ENCODE measurements at regions not wholly inside any gene's neighbourhood (a gene's known extent, or its start where the extent isn't known, plus 50 kb on each side); places are given as distances from the start of the nearest gene placed in this dataset.
"Not testable (repeated sequence)": the region's sequence is repeated elsewhere in the genome, so short reads cannot be mapped to it uniquely, and the experiment has no call there.

DNA sequence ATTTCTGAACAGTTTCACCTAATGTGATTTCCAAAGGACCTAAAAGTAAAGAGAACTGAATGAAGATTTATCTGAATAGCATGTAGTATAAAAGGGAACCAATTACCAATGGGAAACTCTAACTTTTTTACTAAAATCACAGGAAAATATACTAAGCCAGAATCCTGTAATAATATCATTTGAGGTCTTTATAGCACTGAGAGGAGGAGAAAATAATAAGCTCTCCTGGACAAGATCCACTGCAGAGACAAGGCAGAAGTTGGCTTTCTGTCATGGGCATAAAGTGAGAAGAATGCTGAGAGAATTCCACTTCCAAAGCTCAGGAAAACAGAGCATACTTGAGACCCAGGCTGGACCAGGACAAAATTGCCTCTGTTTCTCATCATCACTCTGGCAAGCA, 1131.4 kb downstream of the SORCS1 start:
- no peak overlapping the region for H3K4me3 Mint-ChIP-seq
- H3K27ac Mint-ChIP-seq: no peak overlapping the region
- no peaks in the 10 kb centered on the region for H3K4me1 Mint-ChIP-seq (ENCODE audit: low read depth)
- H3K36me3 Mint-ChIP-seq (ENCODE audit: low read depth): no peaks in the 10 kb centered on the region
- H3K27me3 Mint-ChIP-seq (ENCODE audit: low read depth): no peaks in the 10 kb centered on the region
- H3K9me3 Mint-ChIP-seq: no peaks in the 10 kb centered on the region

DNA sequence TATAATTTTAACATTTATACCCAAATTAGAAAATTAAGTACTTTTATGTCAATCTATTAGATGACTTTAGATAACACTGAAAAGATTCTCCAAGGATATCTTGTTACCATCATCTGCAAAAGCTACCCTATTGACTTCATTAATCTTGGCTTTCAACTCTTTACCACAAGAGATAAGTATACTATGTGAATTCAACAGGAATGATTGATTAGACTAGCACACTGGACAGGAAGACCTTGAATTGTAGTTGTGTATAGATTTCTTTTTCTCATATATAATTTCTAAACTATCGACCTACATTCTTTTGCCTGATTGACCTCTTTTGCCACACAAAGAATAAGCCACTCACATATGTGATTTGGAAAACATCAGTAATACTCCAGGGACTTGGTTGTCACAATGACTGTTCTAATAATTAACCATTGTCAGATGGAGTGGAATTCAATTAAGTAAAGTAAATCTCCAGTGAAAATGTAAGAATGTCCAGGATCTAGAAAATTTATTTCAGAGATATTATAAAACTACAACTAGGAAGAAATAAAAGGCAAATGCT, 1132.0 kb downstream of the SORCS1 start:
- Mint-ChIP-seq H3K27me3 (ENCODE audit: low read depth) (no peaks in the 10 kb centered on the region), H3K4me3 (no peak overlapping the region), H3K9me3 (no peaks in the 10 kb centered on the region), H3K36me3 (ENCODE audit: low read depth) (no peaks in the 10 kb centered on the region), H3K27ac (no peak overlapping the region), H3K4me1 (ENCODE audit: low read depth) (no peaks in the 10 kb centered on the region)

DNA sequence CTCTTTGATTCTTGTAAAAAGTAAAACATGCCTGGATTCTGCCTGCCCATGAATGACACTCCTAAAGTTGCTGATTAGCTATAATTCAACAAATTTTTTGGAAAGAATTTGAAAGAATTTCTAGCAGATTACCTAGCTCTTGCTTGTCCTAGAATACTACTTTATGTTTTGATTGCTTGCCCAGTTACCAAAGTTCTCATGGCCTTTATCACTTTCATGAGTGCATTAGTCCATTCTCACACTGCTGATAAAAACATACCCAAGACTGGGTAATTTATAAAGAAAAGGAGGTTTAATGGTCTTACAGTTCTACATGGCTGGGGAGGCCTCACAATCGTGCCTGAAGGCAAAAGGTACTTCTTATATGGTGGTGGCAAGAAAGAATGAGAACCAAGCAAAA, 1137.3 kb downstream of the SORCS1 start:
- H3K4me1 Mint-ChIP-seq (ENCODE audit: low read depth): no peaks in the 10 kb centered on the region
- H3K36me3 Mint-ChIP-seq (ENCODE audit: low read depth): no peaks in the 10 kb centered on the region
- no peaks in the 10 kb centered on the region for H3K27me3 Mint-ChIP-seq (ENCODE audit: low read depth)
- no peaks in the 10 kb centered on the region for H3K9me3 Mint-ChIP-seq
- H3K4me3 Mint-ChIP-seq: no peak overlapping the region
- H3K27ac Mint-ChIP-seq: no peak overlapping the region

GRCh38 chr10:106025208-106025811, 1139.2 kb downstream of the SORCS1 start:
- no peaks in the 10 kb centered on the region for H3K36me3 Mint-ChIP-seq (ENCODE audit: low read depth)
- no peaks in the 10 kb centered on the region for H3K4me1 Mint-ChIP-seq (ENCODE audit: low read depth)
- no peak overlapping the region for H3K27ac Mint-ChIP-seq
- no peak overlapping the region for H3K4me3 Mint-ChIP-seq
- H3K27me3 Mint-ChIP-seq (ENCODE audit: low read depth): no peaks in the 10 kb centered on the region
- no peaks in the 10 kb centered on the region for H3K9me3 Mint-ChIP-seq

GRCh38 chr10:106023329-106023728, 1141.2 kb downstream of the SORCS1 start:
- Mint-ChIP-seq H3K4me1 (ENCODE audit: low read depth) (no peaks in the 10 kb centered on the region), H3K4me3 (no peak overlapping the region), H3K9me3 (no peaks in the 10 kb centered on the region), H3K36me3 (ENCODE audit: low read depth) (no peaks in the 10 kb centered on the region), H3K27me3 (ENCODE audit: low read depth) (no peaks in the 10 kb centered on the region), H3K27ac (no peak overlapping the region)

- not testable (repeated sequence) for H3K27me3 Mint-ChIP-seq (ENCODE audit: low read depth); H3K4me3 Mint-ChIP-seq; H3K9me3 Mint-ChIP-seq; H3K36me3 Mint-ChIP-seq (ENCODE audit: low read depth); H3K27ac Mint-ChIP-seq; H3K4me1 Mint-ChIP-seq (ENCODE audit: low read depth)
These were observed 1144.9 kb downstream of the SORCS1 start for GRCh38 chr10:106019559-106019958.

DNA sequence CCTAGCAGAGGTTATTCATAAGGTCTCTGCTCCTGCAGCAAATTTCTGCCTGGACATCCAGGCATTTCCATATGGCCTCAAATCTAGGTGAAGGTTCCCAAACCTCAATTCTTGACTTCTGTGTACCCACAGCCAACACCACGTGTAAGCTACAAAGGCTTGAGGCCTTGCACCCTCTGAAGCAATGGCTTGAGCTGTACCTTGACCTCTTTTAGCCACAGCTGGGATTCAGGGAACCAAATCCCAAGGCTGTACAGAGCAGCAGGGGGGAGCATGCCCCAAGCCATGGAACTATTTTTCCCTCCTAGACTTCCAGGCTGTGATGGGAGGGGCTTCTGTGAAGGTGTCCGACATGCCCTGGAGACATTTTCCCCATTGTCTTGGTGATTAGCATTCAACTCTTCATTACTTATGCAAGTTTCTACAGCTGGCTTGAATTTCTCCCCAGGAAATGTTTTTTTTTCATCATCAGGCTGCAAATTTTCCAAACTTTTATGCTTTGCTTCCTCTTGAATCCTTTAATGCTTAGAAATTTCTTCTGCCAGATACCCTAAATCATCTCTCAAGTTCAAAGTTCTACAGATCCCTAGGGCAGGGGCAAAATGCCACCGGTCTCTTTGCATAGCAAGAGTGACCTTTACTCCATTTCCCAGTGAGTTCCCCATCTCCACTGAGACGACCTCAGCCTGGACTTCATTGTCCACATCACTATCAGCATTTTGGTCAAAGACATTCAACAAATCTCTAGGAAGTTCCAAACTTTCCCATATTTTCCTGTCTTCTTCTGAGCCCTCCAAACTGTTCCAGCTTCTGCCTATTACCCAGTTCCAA, 1148.9 kb downstream of the SORCS1 start:
- H3K9me3 Mint-ChIP-seq: peaks cover 11% of the 10 kb centered on the region
- not testable (repeated sequence) for H3K4me1 Mint-ChIP-seq (ENCODE audit: low read depth); H3K4me3 Mint-ChIP-seq; H3K27me3 Mint-ChIP-seq (ENCODE audit: low read depth); H3K27ac Mint-ChIP-seq; H3K36me3 Mint-ChIP-seq (ENCODE audit: low read depth)

DNA sequence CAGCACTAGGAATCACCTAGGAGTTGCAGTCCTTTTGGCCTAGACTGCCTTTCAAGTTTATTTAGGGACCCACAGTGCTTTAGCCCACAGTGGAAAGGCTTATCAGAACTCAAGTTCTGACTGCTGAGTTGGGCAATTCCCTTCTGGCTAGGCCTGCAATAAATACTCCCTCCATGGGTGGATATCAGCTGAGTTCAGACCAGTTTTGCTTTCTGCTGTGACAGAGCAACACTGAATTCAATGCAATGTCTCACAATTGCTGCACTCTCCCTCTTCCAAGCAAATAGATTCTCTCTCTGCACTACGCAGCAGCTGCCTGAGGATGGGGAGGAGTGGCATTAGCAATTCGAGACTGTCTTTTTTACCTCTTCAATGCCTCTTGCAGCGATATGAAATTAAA, 1153.3 kb downstream of the SORCS1 start:
- no peak overlapping the region for H3K4me3 Mint-ChIP-seq
- H3K9me3 Mint-ChIP-seq: peaks cover 10% of the 10 kb centered on the region
- H3K27me3 Mint-ChIP-seq (ENCODE audit: low read depth): no peaks in the 10 kb centered on the region
- no peaks in the 10 kb centered on the region for H3K4me1 Mint-ChIP-seq (ENCODE audit: low read depth)
- no peak overlapping the region for H3K27ac Mint-ChIP-seq
- no peaks in the 10 kb centered on the region for H3K36me3 Mint-ChIP-seq (ENCODE audit: low read depth)

- H3K9me3 Mint-ChIP-seq: no peaks in the 10 kb centered on the region
- no peaks in the 10 kb centered on the region for H3K36me3 Mint-ChIP-seq (ENCODE audit: low read depth)
- H3K4me1 Mint-ChIP-seq (ENCODE audit: low read depth): no peaks in the 10 kb centered on the region
- H3K27me3 Mint-ChIP-seq (ENCODE audit: low read depth): no peaks in the 10 kb centered on the region
- no peak overlapping the region for H3K4me3 Mint-ChIP-seq
- no peak overlapping the region for H3K27ac Mint-ChIP-seq
These were observed 1163.8 kb downstream of the SORCS1 start for GRCh38 chr10:106000721-106001120.

GRCh38 chr10:105993609-105994008, 1170.9 kb downstream of the SORCS1 start:
- H3K4me1 Mint-ChIP-seq (ENCODE audit: low read depth): no peaks in the 10 kb centered on the region
- H3K9me3 Mint-ChIP-seq: no peaks in the 10 kb centered on the region
- no peak overlapping the region for H3K27ac Mint-ChIP-seq
- no peak overlapping the region for H3K4me3 Mint-ChIP-seq
- H3K27me3 Mint-ChIP-seq (ENCODE audit: low read depth): no peaks in the 10 kb centered on the region
- H3K36me3 Mint-ChIP-seq (ENCODE audit: low read depth): no peaks in the 10 kb centered on the region

DNA sequence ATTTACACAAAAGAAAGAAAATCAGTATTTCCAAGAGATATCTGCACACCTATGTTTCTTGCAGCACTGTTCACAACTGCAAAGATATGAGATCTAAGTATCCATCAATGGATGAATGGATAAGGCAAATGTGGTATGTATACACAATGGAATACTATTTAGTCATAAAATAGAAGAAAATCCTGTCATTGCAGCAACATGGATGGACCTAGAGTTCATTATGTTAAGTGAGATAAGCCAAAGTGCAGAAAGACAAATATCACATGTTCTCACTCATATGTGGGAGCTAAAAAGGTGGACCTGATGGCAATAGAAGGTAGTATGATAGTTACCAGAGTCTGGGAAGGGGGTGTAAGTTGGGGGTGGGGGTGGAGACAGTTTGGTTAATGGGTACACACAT, 1171.6 kb downstream of the SORCS1 start:
- no peaks in the 10 kb centered on the region for H3K27me3 Mint-ChIP-seq (ENCODE audit: low read depth)
- H3K27ac Mint-ChIP-seq: no peak overlapping the region
- H3K9me3 Mint-ChIP-seq: no peaks in the 10 kb centered on the region
- no peak overlapping the region for H3K4me3 Mint-ChIP-seq
- H3K4me1 Mint-ChIP-seq (ENCODE audit: low read depth): no peaks in the 10 kb centered on the region
- no peaks in the 10 kb centered on the region for H3K36me3 Mint-ChIP-seq (ENCODE audit: low read depth)

DNA sequence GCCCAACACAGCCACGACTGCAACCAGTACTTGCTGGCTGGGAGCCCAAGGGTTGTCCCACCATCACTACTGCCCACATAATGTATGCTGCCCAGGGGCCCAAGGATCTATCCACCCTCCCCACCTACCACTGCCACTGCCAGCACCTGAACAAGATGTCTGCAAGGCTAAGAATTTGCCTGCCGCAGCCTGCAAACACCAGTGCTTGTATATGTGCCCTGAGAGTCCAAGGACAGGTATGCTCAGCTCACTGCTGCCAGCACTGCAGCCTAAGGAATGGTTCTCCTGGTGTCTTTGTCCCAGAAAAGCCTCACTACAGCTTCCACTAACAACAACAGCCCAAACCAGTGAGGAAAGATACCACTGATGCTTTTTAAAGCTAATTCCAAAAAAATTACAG, 1174.0 kb downstream of the SORCS1 start:
- Mint-ChIP-seq H3K9me3 (no peaks in the 10 kb centered on the region), H3K27ac (no peak overlapping the region), H3K4me1 (ENCODE audit: low read depth) (no peaks in the 10 kb centered on the region), H3K27me3 (ENCODE audit: low read depth) (no peaks in the 10 kb centered on the region), H3K36me3 (ENCODE audit: low read depth) (no peaks in the 10 kb centered on the region), H3K4me3 (no peak overlapping the region)

GRCh38 chr10:105989995-105990394, 1174.5 kb downstream of the SORCS1 start:
- Mint-ChIP-seq H3K36me3 (ENCODE audit: low read depth) (no peaks in the 10 kb centered on the region), H3K4me1 (ENCODE audit: low read depth) (no peaks in the 10 kb centered on the region), H3K4me3 (no peak overlapping the region), H3K27ac (no peak overlapping the region), H3K9me3 (no peaks in the 10 kb centered on the region), H3K27me3 (ENCODE audit: low read depth) (no peaks in the 10 kb centered on the region)

- Mint-ChIP-seq H3K27ac (no peak overlapping the region), H3K4me3 (no peak overlapping the region)
These were observed 1175.7 kb downstream of the SORCS1 start for GRCh38 chr10:105988848-105989247.

GRCh38 chr10:105986912-105987635, 1177.4 kb downstream of the SORCS1 start:
- H3K27me3 Mint-ChIP-seq (ENCODE audit: low read depth): no peaks in the 10 kb centered on the region
- H3K27ac Mint-ChIP-seq: no peak overlapping the region
- no peaks in the 10 kb centered on the region for H3K36me3 Mint-ChIP-seq (ENCODE audit: low read depth)
- no peaks in the 10 kb centered on the region for H3K4me1 Mint-ChIP-seq (ENCODE audit: low read depth)
- no peak overlapping the region for H3K4me3 Mint-ChIP-seq
- H3K9me3 Mint-ChIP-seq: no peaks in the 10 kb centered on the region

More at GRCh38 chr10:105988848-105989247, 1175.7 kb downstream of the SORCS1 start:
- Mint-ChIP-seq H3K9me3 (no peaks in the 10 kb centered on the region), H3K36me3 (ENCODE audit: low read depth) (no peaks in the 10 kb centered on the region), H3K4me1 (ENCODE audit: low read depth) (no peaks in the 10 kb centered on the region), H3K27me3 (ENCODE audit: low read depth) (no peaks in the 10 kb centered on the region)
